Ishikawa (cell line): ENCODE measurements at regions not wholly inside any gene's neighbourhood (a gene's known extent, or its start where the extent isn't known, plus 50 kb on each side); places are given as distances from the start of the nearest gene placed in this dataset.

ENCODE experiments used
- CREB1 ChIP-seq: IDR thresholded peaks from 2 replicates; pipeline ENCODE4 v1.6.1; 2012; ENCODE audit warnings: low read depth
- RAD21 ChIP-seq: IDR thresholded peaks from 2 replicates; pipeline ENCODE4 v1.6.1; 2012; ENCODE audit warnings: low read depth
- TEAD4 ChIP-seq: IDR thresholded peaks from 2 replicates; pipeline ENCODE4 v1.6.1; 2012
- YY1 ChIP-seq: IDR thresholded peaks from 2 replicates; pipeline ENCODE4 v1.6.1; 2012; ENCODE audit warnings: low read depth
- ZBTB7A ChIP-seq: IDR thresholded peaks from 2 replicates; pipeline ENCODE4 v1.6.1; 2012; ENCODE audit warnings: low read depth
- TF ChIP-seq, protein P1 (sequence below): IDR thresholded peaks from 2 replicates; pipeline ENCODE4 v1.6.1; 2012

GRCh38 chr7:80584778-80585177 is 53.7 kb upstream of the CD36 start:
- TF ChIP-seq TEAD4 (no peak), ZBTB7A (no peak), CREB1 (no peak), RAD21 (no peak), YY1 (no peak)
- TF ChIP-seq, protein P1, sequence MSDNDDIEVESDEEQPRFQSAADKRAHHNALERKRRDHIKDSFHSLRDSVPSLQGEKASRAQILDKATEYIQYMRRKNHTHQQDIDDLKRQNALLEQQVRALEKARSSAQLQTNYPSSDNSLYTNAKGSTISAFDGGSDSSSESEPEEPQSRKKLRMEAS = no peak
